C4-2B (cell line): ENCODE measurements at regions not wholly inside any gene's neighbourhood (a gene's known extent, or its start where the extent isn't known, plus 50 kb on each side); places are given as distances from the start of the nearest gene placed in this dataset.

Source experiments
- H3K27ac ChIP-seq: fragments of 450-650 bp; 2 replicates; pipeline ENCODE4 v1.5.1; 2017
- CTCF ChIP-seq: fragments of 450-650 bp; conservative IDR thresholded peaks from 2 replicates; pipeline ENCODE4 v1.5.1; 2017; ENCODE audit warnings: mild to moderate bottlenecking
- ZFX ChIP-seq: fragments of 450-650 bp; IDR thresholded peaks from 2 replicates; pipeline ENCODE4 v1.6.1; 2017

DNA sequence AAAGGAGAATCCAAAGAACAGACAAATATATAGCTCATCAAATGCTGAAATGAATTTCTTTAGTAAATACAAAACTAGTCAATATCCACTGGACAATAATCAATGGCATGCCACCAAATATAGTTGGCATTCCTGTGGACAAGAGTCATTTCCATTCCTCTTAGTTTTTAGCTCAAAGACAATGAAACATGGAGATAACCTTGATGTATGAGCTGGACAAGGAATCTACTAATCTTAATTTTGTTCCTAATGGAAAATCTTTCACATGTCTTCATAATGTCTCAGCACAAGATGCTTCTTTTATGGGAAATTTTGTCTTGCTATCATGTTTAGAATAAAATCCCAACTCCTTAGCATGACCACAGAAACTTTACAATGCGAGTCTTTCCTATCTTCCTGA, 87.8 kb downstream of the PFDN4 start:
- no peak for TF ChIP-seq CTCF
- TF ChIP-seq ZFX: no peak
- H3K27ac ChIP-seq: no peak overlapping the region

GRCh38 chr20:54305421-54305820, 97.5 kb downstream of the PFDN4 start:
- no peak overlapping the region for H3K27ac ChIP-seq
- TF ChIP-seq CTCF (no peak), ZFX (no peak)

DNA sequence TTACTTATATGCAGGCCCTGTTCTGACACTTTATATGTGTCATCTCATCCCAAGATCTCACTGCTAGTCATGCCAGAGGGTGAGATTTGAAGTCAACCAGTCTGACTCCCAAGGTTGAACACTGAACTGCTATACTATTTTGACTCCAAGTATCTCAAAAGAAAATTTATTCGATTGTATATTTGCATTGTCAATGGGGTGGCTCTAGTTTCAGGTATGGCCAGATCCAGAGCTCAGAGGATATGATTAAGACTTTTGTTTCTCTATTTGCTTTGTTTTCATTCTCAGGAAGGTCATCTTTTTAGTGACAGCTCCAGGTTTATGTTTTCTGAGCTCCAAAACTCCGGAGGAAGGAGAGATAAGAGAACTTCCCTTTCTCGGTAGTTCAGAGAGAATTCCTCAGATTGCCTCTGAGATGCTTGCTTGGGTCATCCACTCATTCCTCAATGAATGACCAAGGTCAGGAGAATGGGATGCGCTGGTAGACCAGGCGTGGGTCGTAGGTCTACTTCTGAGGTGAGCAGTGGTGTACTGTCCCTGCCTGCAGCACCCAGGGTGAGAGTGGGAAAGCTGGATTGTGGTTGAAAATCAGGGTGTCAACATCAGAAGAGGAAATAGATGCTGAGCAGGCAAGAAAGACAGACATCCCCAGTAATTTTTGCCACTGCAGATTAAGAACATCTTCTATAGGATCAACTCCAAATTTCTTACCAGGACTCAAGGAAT, 99.3 kb downstream of the PFDN4 start:
- no peak overlapping the region for H3K27ac ChIP-seq
- TF ChIP-seq CTCF (no peak), ZFX (no peak)

GRCh38 chr20:54308804-54309203, 100.9 kb downstream of the PFDN4 start:
- TF ChIP-seq CTCF: no peak
- TF ChIP-seq ZFX: no peak
- no peak overlapping the region for H3K27ac ChIP-seq

- no peak overlapping the region for H3K27ac ChIP-seq
- no peak for TF ChIP-seq CTCF
- no peak for TF ChIP-seq ZFX
These were observed 111.0 kb downstream of the PFDN4 start for GRCh38 chr20:54318892-54319291.

GRCh38 chr20:54320148-54320607, 112.3 kb downstream of the PFDN4 start:
- TF ChIP-seq CTCF (no peak), ZFX (no peak)
- H3K27ac ChIP-seq: no peak overlapping the region

DNA sequence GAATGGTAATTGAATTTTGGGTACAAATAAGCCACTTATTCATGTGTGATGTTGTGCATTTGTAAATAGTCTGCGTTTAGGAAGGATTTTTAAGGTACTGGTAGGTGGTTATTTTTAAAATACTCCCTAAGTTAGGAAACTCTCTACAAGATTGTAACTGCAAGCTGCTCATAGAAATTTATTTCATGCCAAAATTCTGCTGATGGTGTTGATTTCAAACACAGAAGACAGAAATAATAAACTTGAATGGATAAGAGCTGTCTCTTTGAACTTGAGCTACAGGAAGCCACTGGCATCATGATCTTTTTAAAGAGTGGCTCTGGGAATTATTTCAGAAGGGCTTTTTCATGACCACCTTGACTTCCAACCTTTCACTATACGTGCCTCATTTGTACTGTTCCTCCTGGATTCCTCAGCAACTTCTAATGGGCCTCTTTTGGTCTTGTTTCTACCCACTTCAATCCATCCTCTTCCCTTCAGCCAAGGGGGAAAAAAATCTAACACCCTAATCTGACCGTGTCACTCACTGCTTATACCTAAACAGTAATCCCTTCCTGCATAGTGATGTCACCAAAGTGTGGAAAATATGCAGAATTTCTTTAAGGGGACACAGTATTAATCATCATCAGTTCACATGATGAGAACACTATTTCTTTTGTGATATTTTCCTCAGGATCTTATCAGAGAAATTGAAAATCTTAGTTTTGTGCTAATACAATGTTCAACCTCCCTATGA, 113.6 kb downstream of the PFDN4 start:
- TF ChIP-seq ZFX: no peak
- TF ChIP-seq CTCF: no peak
- no peak overlapping the region for H3K27ac ChIP-seq
